ENCODE measurements at regions not wholly inside any gene's neighbourhood (a gene's known extent, or its start where the extent isn't known, plus 50 kb on each side); places are given as distances from the start of the nearest gene placed in this dataset.

- TF ChIP-seq ZNF396 (CRISPR knock-in tag; IDR thresholded peaks at IDR 0.05; ENCODE audit: borderline replicate concordance) (no peak), TEAD4 (CRISPR knock-in tag; IDR thresholded peaks at IDR 0.05) (no peak), TCF7 (CRISPR knock-in tag; IDR thresholded peaks at IDR 0.05; ENCODE audit: low read depth) (no peak), NFYB (CRISPR knock-in tag; conservative IDR thresholded peaks at IDR 0.05; ENCODE audit: low read depth) (no peak), RELA (CRISPR knock-in tag; IDR thresholded peaks at IDR 0.05; ENCODE audit: borderline replicate concordance) (no peak), E2F5 (CRISPR knock-in tag; IDR thresholded peaks at IDR 0.05) (no peak), ATF6 (CRISPR knock-in tag; IDR thresholded peaks at IDR 0.05) (no peak), FOXP1 (CRISPR knock-in tag; IDR thresholded peaks at IDR 0.05; ENCODE audit: borderline replicate concordance) (no peak), TEAD1 (CRISPR knock-in tag; IDR thresholded peaks at IDR 0.05) (no peak)
Measured at GRCh38 chr4:123892368-123892976, 495.9 kb downstream of the SPRY1 start (continued).

- Mint-ChIP-seq H3K36me3 (no peaks in the 10 kb centered on the region), H3K4me1 (no peaks in the 10 kb centered on the region), H3K4me3 (no peak overlapping the region), H3K9me3 (0 out of 2 replicates have a peak, but pooled peaks cover 4% of the 10 kb centered on the region), H3K27me3 (ENCODE audit: low read depth) (no peaks in the 10 kb centered on the region), H3K27ac (no peak overlapping the region)
- ATAC-seq, result no peak
- CTCF ChIA-PET, result interaction anchor here (1.0 kb wide), 1 partner anchor 120 kb away, joined by 3 read pairs; no protein-coding TSS in a partner anchor
- POLR2A ChIA-PET, result no interaction called here
- no peak for DNase-seq (ENCODE audit: low spot score)
- no peak for TF ChIP-seq ZNF396 (CRISPR knock-in tag; IDR thresholded peaks at IDR 0.05; ENCODE audit: borderline replicate concordance)
- TF ChIP-seq E2F1 (CRISPR knock-in tag; IDR thresholded peaks at IDR 0.05), result no peak
- no peak for TF ChIP-seq FOXK1 (CRISPR knock-in tag; IDR thresholded peaks at IDR 0.05)
- no peak for TF ChIP-seq ZNF138 (CRISPR knock-in tag; conservative IDR thresholded peaks at IDR 0.05)
- no peak for TF ChIP-seq ZNF219 (CRISPR knock-in tag; IDR thresholded peaks at IDR 0.05; ENCODE audit: borderline replicate concordance)
- TF ChIP-seq JUN (CRISPR knock-in tag; IDR thresholded peaks at IDR 0.05), result no peak
- no peak for TF ChIP-seq ZNF263 (CRISPR knock-in tag; IDR thresholded peaks at IDR 0.05; ENCODE audit: low read depth)
- no peak for TF ChIP-seq TEAD4 (CRISPR knock-in tag; IDR thresholded peaks at IDR 0.05)
- no peak for TF ChIP-seq PREB (CRISPR knock-in tag; IDR thresholded peaks at IDR 0.05; ENCODE audit: borderline replicate concordance)
Measured at GRCh38 chr4:123893011-123893981, 496.7 kb downstream of the SPRY1 start.

Data from WTC11 (cell line).